Retinal pigment epithelial cell (primary cell): ENCODE measurements at regions not wholly inside any gene's neighbourhood (a gene's known extent, or its start where the extent isn't known, plus 50 kb on each side); places are given as distances from the start of the nearest gene placed in this dataset.

Source experiments
- DNase-seq: peaks from one replicate; pipeline ENCODE4 v3.0.0-alpha.2; 2010; ENCODE audit warnings: low read depth
- H3K4me3 ChIP-seq: 2 replicates; pipeline ENCODE4 v1.5.1; 2011; ENCODE audit warnings: mild to moderate bottlenecking, low read length, control low read depth, moderate library complexity
- CTCF ChIP-seq: conservative IDR thresholded peaks from 2 replicates; pipeline ENCODE4 v1.5.1; 2011; ENCODE audit warnings: low read depth, low read length, control low read depth, inconsistent platforms

- DNase-seq, result no peak
- no peak overlapping the region for H3K4me3 ChIP-seq
- no peak for TF ChIP-seq CTCF
Observed at GRCh38 chr11:70886676-70887541, 365.5 kb downstream of the SHANK2 start.

GRCh38 chr11:70887542-70887827 lies 364.9 kb downstream of the SHANK2 start:
- no peak for DNase-seq
- H3K4me3 ChIP-seq, result no peak overlapping the region
- TF ChIP-seq CTCF, result no peak

- TF ChIP-seq CTCF, result no peak
- no peak for DNase-seq
Observed at GRCh38 chr11:70888061-70888460, 364.3 kb downstream of the SHANK2 start.

GRCh38 chr11:70889411-70889810 lies 363.0 kb downstream of the SHANK2 start:
- DNase-seq, result no peak
- no peak for TF ChIP-seq CTCF
- no peak overlapping the region for H3K4me3 ChIP-seq

More at GRCh38 chr11:70888061-70888460, 364.3 kb downstream of the SHANK2 start:
- H3K4me3 ChIP-seq, result no peak overlapping the region

- DNase-seq, result no peak
- no peak overlapping the region for H3K4me3 ChIP-seq
- TF ChIP-seq CTCF, result no peak
Observed at GRCh38 chr11:70891844-70892380, 360.5 kb downstream of the SHANK2 start.

GRCh38 chr11:70892889-70893288 lies 359.5 kb downstream of the SHANK2 start:
- TF ChIP-seq CTCF, result no peak
- DNase-seq, result no peak
- H3K4me3 ChIP-seq, result no peak overlapping the region

GRCh38 chr11:70894566-70895365 lies 357.6 kb downstream of the SHANK2 start:
- TF ChIP-seq CTCF, result no peak
- no peak overlapping the region for H3K4me3 ChIP-seq
- DNase-seq, result no peak
